GM21447 (cell line): ENCODE measurements at regions not wholly inside any gene's neighbourhood (a gene's known extent, or its start where the extent isn't known, plus 50 kb on each side); places are given as distances from the start of the nearest gene placed in this dataset.
"Not testable (repeated sequence)": the region's sequence is repeated elsewhere in the genome, so short reads cannot be mapped to it uniquely, and the experiment has no call there.

Experiments used
- ATAC-seq: cut with Tn5 transposase; IDR thresholded peaks from one replicate; pipeline ENCODE4 v1.9.1; 2021; ENCODE audit not compliant: unreplicated experiment

- ATAC-seq = no peak
These were observed 249.3 kb upstream of the PRKX start for GRCh38 chrX:3962511-3963311.

- ATAC-seq = no peak
These were observed 247.5 kb upstream of the PRKX start for GRCh38 chrX:3960952-3961351.

GRCh38 chrX:3951859-3952258, 238.4 kb upstream of the PRKX start:
- ATAC-seq = no peak

GRCh38 chrX:3950373-3950772, 236.9 kb upstream of the PRKX start:
- ATAC-seq = no peak

- ATAC-seq = no peak
These were observed 230.5 kb upstream of the PRKX start for GRCh38 chrX:3943965-3944364.

GRCh38 chrX:3940000-3940610, 226.7 kb upstream of the PRKX start:
- ATAC-seq = no peak

- no peak for ATAC-seq
These were observed 225.1 kb upstream of the PRKX start for GRCh38 chrX:3938587-3938986.

GRCh38 chrX:3935196-3935595, 221.7 kb upstream of the PRKX start:
- not testable (repeated sequence) for ATAC-seq

GRCh38 chrX:3920424-3921017, 207.1 kb upstream of the PRKX start:
- peak; percentile 77 for ATAC-seq

- ATAC-seq = peak; percentile 73
These were observed 206.4 kb upstream of the PRKX start for GRCh38 chrX:3919668-3920423.

GRCh38 chrX:3914813-3915212, 201.4 kb upstream of the PRKX start:
- ATAC-seq = not testable (repeated sequence)

- not testable (repeated sequence) for ATAC-seq
These were observed 200.6 kb upstream of the PRKX start for GRCh38 chrX:3914059-3914458.

GRCh38 chrX:3911012-3911411, 197.6 kb upstream of the PRKX start:
- not testable (repeated sequence) for ATAC-seq

- ATAC-seq = not testable (repeated sequence)
These were observed 197.2 kb upstream of the PRKX start for GRCh38 chrX:3910611-3911010.

GRCh38 chrX:3905522-3906258, 192.2 kb upstream of the PRKX start:
- ATAC-seq = not testable (repeated sequence)

GRCh38 chrX:3902222-3902621, 188.8 kb upstream of the PRKX start:
- ATAC-seq = not testable (repeated sequence)

GRCh38 chrX:3896755-3897154, 183.3 kb upstream of the PRKX start:
- not testable (repeated sequence) for ATAC-seq

- not testable (repeated sequence) for ATAC-seq
These were observed 169.1 kb upstream of the PRKX start for GRCh38 chrX:3882553-3882920.

GRCh38 chrX:3881898-3882552, 168.6 kb upstream of the PRKX start:
- ATAC-seq = peak; percentile 84

GRCh38 chrX:3881255-3881895, 167.9 kb upstream of the PRKX start:
- ATAC-seq = peak; percentile 66
